OCI-LY7 (cell line): ENCODE measurements at regions not wholly inside any gene's neighbourhood (a gene's known extent, or its start where the extent isn't known, plus 50 kb on each side); places are given as distances from the start of the nearest gene placed in this dataset.

Experiments
- CTCF ChIP-seq: fragments of 200-600 bp; sonication (generic); conservative IDR thresholded peaks from 2 replicates; pipeline ENCODE4 v1.5.1; 2014; ENCODE audit warnings: mild to moderate bottlenecking, antibody characterized with exemption, low read length, moderate library complexity, mixed read lengths
- EZH2phosphoT487 ChIP-seq: fragments of 200-600 bp; sonication (generic); IDR thresholded peaks from 2 replicates; pipeline ENCODE4 v1.6.1; 2018; ENCODE audit warnings: low read depth, borderline replicate concordance, mild to moderate bottlenecking, mixed run types, antibody characterized with exemption, low read length, moderate library complexity, mixed read lengths

DNA sequence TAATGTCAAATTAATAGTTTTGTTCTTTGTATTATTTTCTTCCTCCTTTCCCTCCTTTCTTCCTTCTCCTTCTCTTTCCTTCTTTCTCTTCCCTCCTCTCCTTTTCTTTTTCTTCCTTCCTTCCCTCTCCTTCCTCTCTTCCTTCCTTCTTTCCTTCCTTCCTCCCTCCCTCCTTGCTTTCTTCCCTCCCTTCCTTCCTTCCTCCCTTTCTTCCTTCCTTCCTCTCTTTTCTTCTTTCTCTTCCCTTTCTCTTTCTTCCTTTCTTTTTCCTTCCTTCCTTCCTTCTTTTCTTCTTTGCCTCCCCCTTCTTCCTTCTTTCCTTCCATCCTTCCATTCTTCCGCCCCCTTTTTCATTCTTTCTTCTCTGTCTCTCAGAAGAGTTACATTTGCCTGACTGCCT is 518.2 kb upstream of the ID4 start:
- no peak for TF ChIP-seq CTCF
- TF ChIP-seq EZH2phosphoT487, result no peak
